Omental fat pad (tissue), 3 donors: ENCODE measurements at regions not wholly inside any gene's neighbourhood (a gene's known extent, or its start where the extent isn't known, plus 50 kb on each side); places are given as distances from the start of the nearest gene placed in this dataset.
"Not testable (repeated sequence)": the region's sequence is repeated elsewhere in the genome, so short reads cannot be mapped to it uniquely, and the experiment has no call there.

Source experiments
- ATAC-seq: fragments of 150-250 bp; one replicate; pipeline ENCODE4 v1.9.1; 2016; ENCODE audit warnings: mild to moderate bottlenecking, moderate library complexity; ENCODE audit not compliant: low FRiP score
- DNase-seq: peaks from one replicate; pipeline ENCODE4 v3.0.0-alpha.2; 2019; ENCODE audit warnings: low spot score
- TF ChIP-seq, protein P1 (sequence below), 3 donors: fragments of 450-650 bp; IDR thresholded peaks; one replicate each; pipeline ENCODE4 v1.5.1; 2016 to 2017; ENCODE audit warnings: antibody characterized with exemption in 3 of 3, mild to moderate bottlenecking in 3 of 3, moderate library complexity in 2 of 3

DNA sequence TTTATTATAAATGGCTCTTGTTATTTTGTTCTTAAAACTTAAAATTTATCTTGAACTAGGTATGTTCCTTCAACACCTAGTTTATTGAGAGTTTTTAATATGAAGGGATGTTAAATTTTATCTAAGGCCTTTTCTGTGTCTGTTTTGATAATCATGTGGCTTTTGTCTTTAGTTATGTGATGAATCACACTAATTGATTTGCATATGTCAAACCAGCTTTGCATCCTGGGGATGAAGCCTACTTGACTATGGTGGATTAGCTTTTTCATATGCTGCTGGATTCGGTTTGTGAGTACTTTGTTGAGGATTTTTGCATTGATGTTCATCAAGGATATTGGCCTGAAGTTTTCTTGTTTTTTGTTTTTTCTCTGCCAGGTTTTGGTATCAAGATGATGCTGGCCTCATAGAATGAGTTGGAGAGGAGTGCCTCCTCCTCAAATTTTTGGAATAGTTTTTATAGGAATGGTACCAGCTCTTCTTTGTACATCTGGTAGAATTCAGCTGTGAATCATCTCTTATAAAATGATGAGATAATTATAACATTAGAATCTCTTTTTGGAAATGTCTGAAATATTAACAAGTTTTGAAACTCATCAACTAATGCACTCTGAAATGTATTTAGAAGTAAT, 78.7 kb upstream of the AGR3 start:
- DNase-seq: no peak
- ATAC-seq: peak; percentile 77
- TF ChIP-seq, protein P1, sequence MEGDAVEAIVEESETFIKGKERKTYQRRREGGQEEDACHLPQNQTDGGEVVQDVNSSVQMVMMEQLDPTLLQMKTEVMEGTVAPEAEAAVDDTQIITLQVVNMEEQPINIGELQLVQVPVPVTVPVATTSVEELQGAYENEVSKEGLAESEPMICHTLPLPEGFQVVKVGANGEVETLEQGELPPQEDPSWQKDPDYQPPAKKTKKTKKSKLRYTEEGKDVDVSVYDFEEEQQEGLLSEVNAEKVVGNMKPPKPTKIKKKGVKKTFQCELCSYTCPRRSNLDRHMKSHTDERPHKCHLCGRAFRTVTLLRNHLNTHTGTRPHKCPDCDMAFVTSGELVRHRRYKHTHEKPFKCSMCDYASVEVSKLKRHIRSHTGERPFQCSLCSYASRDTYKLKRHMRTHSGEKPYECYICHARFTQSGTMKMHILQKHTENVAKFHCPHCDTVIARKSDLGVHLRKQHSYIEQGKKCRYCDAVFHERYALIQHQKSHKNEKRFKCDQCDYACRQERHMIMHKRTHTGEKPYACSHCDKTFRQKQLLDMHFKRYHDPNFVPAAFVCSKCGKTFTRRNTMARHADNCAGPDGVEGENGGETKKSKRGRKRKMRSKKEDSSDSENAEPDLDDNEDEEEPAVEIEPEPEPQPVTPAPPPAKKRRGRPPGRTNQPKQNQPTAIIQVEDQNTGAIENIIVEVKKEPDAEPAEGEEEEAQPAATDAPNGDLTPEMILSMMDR (IDR thresholded peaks at IDR 0.05): no peak

DNA sequence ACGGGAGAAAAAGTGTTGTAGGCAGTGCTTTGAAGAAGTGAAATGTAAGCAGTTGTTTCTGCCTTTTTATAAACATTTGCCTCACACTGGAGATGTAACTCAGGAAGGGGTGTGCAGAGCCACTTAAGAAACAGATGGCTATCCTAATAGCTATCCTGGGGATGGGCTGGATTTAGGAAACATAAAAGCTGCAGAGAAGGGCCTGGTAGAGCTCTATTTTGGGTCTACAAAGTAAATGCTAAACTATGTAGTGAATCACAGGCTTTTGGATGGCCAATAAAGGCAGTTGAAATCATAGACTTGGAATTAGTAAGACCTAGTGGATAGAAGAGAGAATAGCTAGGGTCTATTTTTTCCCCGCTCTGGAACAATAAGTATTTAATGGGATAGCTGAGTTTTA, 79.9 kb upstream of the AGR3 start:
- ATAC-seq (no peak), DNase-seq (no peak)
- TF ChIP-seq, protein P1 (IDR thresholded peaks at IDR 0.05): no peak

DNA sequence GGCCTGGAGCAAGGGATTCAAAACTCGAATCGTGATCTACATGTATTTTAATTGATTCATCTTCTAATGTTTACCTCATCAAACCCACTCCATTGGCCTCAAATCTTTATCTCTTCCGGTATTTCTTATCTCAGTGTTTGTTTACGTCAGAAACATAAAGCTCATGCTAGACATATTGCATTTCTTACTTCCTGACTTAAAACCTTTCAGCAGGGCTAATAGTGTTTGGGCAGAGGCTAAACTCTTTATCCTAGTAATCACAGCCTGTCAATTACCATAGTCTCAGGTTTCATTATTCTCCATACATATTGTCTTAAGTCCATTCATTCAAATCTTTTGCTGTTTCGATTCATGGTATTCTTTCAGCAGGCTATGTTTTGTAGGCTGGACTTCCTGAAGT, 81.3 kb upstream of the AGR3 start:
- TF ChIP-seq, protein P1 (IDR thresholded peaks at IDR 0.05): no peak
- no peak for DNase-seq
- ATAC-seq: no peak

- ATAC-seq, DNase-seq: not testable (repeated sequence)
Measured at GRCh38 chr7:16965697-16966096, 83.9 kb upstream of the AGR3 start.

GRCh38 chr7:16967300-16967811, 85.6 kb upstream of the AGR3 start:
- TF ChIP-seq, protein P1 (IDR thresholded peaks at IDR 0.05): no peak
- DNase-seq (no peak), ATAC-seq (peak; percentile 57)

DNA sequence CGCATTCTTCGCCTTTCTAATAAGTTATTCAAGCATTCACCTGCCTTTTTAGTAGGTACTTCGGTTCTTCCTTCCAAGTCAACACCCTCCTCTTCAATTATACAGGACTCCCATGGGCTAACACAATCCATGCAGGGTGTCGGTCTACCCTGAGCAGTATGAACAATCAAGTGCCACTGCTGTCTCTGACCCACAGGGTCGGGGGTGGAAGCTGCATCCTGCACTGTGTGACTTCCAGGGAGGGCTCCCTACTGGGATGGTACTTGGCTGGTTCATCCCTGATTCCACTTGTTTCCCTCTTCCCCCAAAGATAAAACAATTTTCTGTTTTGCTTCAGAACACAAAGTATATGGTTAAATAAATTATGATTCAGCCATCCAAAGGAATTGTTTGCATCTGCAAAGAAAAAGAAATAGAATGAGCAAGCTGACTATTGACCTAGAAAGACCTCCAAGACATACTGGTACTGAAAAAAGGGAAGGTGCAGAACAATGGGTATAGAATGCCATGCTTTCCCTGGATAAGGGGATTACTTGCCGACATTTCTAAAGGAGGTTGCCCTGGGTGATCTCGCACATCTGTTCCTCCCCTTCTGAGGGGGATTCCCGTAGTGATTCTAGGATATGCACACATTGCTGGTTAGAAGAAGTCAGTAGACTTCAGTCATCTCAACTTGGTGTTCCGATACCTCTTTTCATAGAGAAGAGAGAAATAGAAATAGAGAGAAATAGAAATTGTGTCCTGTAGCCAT, 89.1 kb upstream of the AGR3 start:
- ATAC-seq: no peak
- TF ChIP-seq, protein P1 (IDR thresholded peaks at IDR 0.05): no peak
- DNase-seq: no peak

GRCh38 chr7:16975712-16976111, 93.9 kb upstream of the AGR3 start:
- ATAC-seq: no peak
- TF ChIP-seq, protein P1 (IDR thresholded peaks at IDR 0.05): no peak
- DNase-seq: no peak
